BLaER1 (cell line): ENCODE measurements at regions not wholly inside any gene's neighbourhood (a gene's known extent, or its start where the extent isn't known, plus 50 kb on each side); places are given as distances from the start of the nearest gene placed in this dataset.

Experiments
- H3K27ac ChIP-seq: shearing (Covaris generic); formaldehyde crosslinking; 2 replicates; pipeline ENCODE4 v1.8.1; 2022
- H3K27me3 ChIP-seq: shearing (Covaris generic); formaldehyde crosslinking; 2 replicates; pipeline ENCODE4 v1.8.1; 2022
- H3K36me3 ChIP-seq: shearing (Covaris generic); formaldehyde crosslinking; 2 replicates; pipeline ENCODE4 v1.8.1; 2022
- H3K4me1 ChIP-seq: shearing (Covaris generic); formaldehyde crosslinking; 2 replicates; pipeline ENCODE4 v1.8.1; 2022
- H3K4me2 ChIP-seq: shearing (Covaris generic); formaldehyde crosslinking; 2 replicates; pipeline ENCODE4 v1.8.1; 2022
- H3K4me3 ChIP-seq: shearing (Covaris generic); formaldehyde crosslinking; 2 replicates; pipeline ENCODE4 v1.8.1; 2022
- H3K9ac ChIP-seq: shearing (Covaris generic); formaldehyde crosslinking; 2 replicates; pipeline ENCODE4 v1.8.1; 2022
- H3K9me3 ChIP-seq: shearing (Covaris generic); formaldehyde crosslinking; 2 replicates; pipeline ENCODE4 v1.8.1; 2022
- H4K20me1 ChIP-seq: shearing (Covaris generic); formaldehyde crosslinking; 2 replicates; pipeline ENCODE4 v1.8.1; 2022
- Cebpa-rat ChIP-seq: shearing (Covaris generic); IDR thresholded peaks from 2 replicates; pipeline ENCODE4 v1.8.1; 2022

DNA sequence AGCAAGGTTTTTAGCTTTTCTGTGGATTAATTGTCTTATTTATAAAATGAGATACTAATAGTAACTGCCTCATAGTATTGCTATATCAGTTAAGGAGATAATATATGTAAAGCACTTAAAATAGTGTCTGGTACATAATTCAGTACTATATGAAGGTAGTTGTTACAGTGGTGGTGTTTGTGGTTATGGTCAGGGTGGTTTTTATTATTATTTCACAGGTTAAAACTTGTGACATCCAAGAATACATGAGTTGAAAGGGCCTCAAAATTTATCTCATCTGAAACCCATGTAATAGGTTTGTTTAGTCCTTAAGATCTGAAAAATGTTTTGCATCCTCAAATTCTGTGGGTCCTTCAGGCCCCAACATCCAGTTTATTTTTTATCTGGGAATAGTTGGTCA is 369.5 kb upstream of the LRATD1 start:
- Histone ChIP-seq H3K4me3 (no peak overlapping the region), H3K4me1 (peaks cover 1% of the 10 kb centered on the region; the same call in 1 of the 2 replicates), H4K20me1 (no peaks in the 10 kb centered on the region), H3K27me3 (no peaks in the 10 kb centered on the region), H3K4me2 (no peak overlapping the region), H3K36me3 (no peaks in the 10 kb centered on the region), H3K27ac (no peak overlapping the region), H3K9me3 (no peaks in the 10 kb centered on the region), H3K9ac (no peak overlapping the region)
- TF ChIP-seq Cebpa-rat: no peak

DNA sequence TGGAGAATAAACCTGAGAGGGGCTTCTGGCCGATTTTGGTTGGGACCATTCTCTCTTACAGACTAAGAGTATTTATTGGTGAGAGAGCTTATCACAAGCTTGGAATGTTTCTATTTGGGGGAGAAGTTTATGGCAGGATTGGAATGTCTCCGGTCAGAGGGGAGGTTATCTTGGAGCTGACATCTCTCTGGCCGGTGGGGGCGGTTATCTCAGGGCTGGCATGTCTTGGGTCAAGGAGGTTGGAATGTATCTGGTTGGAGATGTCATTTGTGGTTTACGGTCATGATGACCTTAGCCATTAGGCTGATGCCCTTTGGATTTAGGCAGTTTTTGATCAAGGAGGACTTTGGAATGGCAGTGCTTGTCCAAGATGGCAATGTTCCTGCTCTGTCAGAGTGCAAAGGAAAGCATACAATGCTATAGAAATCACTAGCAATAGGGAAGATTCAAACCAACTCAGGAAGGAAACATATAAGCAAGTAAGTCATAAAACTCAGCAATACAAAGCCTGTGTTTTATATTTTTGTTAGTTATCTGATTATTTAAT is 362.4 kb upstream of the LRATD1 start:
- no peak overlapping the region for H3K4me3 ChIP-seq
- no peak overlapping the region for H3K4me2 ChIP-seq
- H3K27ac ChIP-seq: no peak overlapping the region
- H3K9me3 ChIP-seq: no peaks in the 10 kb centered on the region
- no peaks in the 10 kb centered on the region for H3K27me3 ChIP-seq
- no peak overlapping the region for H3K9ac ChIP-seq
- H3K36me3 ChIP-seq: no peaks in the 10 kb centered on the region
- TF ChIP-seq Cebpa-rat: no peak
- H4K20me1 ChIP-seq: no peaks in the 10 kb centered on the region
- H3K4me1 ChIP-seq: peaks cover 11% of the 10 kb centered on the region; the same call in 1 of the 2 replicates

DNA sequence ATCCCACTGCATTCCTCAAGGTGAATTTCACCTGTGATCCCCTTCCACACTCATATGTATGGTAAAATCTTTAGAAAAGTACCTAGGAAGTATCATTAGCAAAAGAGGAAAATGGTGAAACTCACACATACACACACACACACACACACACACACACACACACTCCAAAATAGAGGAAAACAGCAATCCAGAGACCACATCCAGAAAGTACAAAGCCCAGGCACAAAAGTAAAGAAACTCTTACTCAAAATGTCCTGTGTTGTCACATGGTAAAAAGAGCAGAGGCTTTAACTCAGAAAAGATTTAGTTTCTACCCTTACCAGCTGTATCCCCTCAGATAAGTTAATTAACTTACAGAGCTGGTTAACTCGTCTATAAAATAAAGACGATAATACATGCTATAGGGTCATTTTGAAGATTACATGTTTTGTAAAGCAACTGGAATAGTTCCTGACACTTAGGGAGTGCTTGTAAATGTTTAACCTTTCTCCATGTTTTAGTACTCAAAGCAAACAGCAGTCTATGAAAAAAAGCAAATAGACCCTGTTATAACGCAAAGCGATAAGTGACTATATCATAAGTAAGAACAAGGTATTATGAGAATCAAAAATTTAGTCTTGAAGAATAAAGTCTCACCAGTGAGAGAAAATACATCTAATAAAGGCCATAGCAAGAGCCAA is 360.0 kb upstream of the LRATD1 start:
- Histone ChIP-seq H3K27me3 (no peaks in the 10 kb centered on the region), H3K9ac (no peak overlapping the region), H3K27ac (no peak overlapping the region), H3K9me3 (no peaks in the 10 kb centered on the region), H4K20me1 (no peaks in the 10 kb centered on the region), H3K4me2 (no peak overlapping the region), H3K4me3 (no peak overlapping the region), H3K4me1 (peaks cover 11% of the 10 kb centered on the region; the same call in 1 of the 2 replicates), H3K36me3 (no peaks in the 10 kb centered on the region)
- TF ChIP-seq Cebpa-rat: no peak

DNA sequence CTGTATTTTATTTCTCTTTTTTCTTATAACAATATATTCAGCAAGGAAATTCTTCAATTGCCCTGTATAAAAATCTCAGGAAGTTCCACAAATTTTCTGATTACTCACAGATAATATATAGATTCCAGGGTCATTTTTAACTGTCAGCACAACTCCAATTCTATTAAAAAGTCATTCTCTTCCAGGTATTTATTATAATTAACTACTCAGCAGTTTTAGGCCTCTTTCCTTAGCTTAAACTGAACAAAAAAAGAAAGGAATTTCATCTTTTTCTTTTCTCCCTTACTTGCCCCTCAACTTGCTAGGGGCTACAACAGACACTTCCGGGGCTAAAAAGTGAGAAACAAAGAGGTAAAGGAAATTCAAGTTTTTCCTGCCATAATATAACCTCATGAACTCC is 358.9 kb upstream of the LRATD1 start:
- H3K4me3 ChIP-seq: no peak overlapping the region
- no peaks in the 10 kb centered on the region for H3K9me3 ChIP-seq
- peaks cover 4% of the 10 kb centered on the region; the same call in 1 of the 2 replicates for H3K4me1 ChIP-seq
- no peaks in the 10 kb centered on the region for H3K27me3 ChIP-seq
- no peaks in the 10 kb centered on the region for H4K20me1 ChIP-seq
- H3K27ac ChIP-seq: no peak overlapping the region
- TF ChIP-seq Cebpa-rat: no peak
- no peaks in the 10 kb centered on the region for H3K36me3 ChIP-seq
- no peak overlapping the region for H3K9ac ChIP-seq
- no peak overlapping the region for H3K4me2 ChIP-seq

DNA sequence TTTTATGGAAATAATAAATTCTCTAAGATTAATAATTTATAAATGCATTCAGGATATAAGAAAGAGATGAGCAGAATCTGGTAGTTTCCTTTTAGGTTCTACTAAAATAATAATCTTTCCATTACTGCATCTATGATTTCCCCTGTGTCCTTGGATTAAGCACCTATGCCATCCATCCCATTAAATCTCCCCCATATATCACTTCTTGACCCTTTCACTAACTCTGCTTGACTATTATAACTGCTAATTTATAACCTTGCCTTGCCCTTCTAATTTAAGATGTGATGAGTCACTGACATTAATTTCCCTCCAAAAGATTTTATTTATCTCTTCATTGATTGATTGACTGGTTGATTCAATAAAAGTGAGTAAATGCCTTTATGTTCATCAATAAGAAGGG is 348.3 kb upstream of the LRATD1 start:
- no peak for TF ChIP-seq Cebpa-rat
- H4K20me1 ChIP-seq: no peaks in the 10 kb centered on the region

DNA sequence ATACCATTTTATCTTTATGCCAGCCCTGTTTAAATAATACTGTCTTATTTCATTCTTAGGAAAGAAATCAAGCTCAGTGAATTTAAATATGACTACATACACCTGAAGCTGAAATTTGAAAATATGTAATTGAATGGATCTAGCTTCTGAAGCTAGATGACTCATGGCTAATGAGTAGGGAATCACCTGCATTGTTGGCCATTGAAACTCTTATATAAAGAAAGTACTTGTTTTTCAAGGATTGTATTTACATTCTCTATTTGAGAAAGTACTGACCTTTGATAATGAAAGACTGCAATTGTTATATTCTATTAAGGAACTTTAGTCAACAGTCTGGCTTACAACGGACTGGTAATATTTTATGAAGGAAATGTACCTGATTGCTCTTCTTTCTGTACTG is 346.7 kb upstream of the LRATD1 start:
- Histone ChIP-seq H3K9ac (no peak overlapping the region), H4K20me1 (no peaks in the 10 kb centered on the region), H3K9me3 (no peaks in the 10 kb centered on the region), H3K27ac (no peak overlapping the region), H3K4me2 (no peak overlapping the region), H3K4me3 (no peak overlapping the region), H3K4me1 (no peaks in the 10 kb centered on the region), H3K27me3 (no peaks in the 10 kb centered on the region), H3K36me3 (no peaks in the 10 kb centered on the region)
- TF ChIP-seq Cebpa-rat: no peak

More for the DNA sequence above, 348.3 kb upstream of the LRATD1 start:
- H3K27me3 ChIP-seq: no peaks in the 10 kb centered on the region
- no peak overlapping the region for H3K4me2 ChIP-seq
- H3K4me3 ChIP-seq: no peak overlapping the region
- no peaks in the 10 kb centered on the region for H3K36me3 ChIP-seq
- H3K9ac ChIP-seq: no peak overlapping the region
- no peaks in the 10 kb centered on the region for H3K4me1 ChIP-seq
- no peak overlapping the region for H3K27ac ChIP-seq
- H3K9me3 ChIP-seq: no peaks in the 10 kb centered on the region

DNA sequence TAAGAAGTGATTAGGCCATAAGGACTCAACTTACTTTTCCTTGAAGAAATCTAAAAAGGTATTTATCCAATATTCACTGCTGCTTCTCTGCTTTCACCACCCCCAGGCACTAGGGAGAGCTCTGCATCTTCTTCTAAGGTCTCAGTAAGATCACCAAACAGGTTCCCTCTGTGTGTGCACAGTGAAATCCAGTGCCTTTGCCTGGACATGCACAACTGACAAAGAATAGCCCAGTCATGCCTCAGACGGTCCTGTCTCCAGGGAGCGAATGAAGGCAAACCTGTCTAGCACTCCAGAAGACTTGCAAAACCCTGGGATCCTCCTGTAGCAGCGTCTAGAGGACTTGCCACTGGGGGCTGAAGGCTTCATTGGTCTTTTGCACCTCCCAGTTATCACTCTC is 344.5 kb upstream of the LRATD1 start:
- no peak for TF ChIP-seq Cebpa-rat
- Histone ChIP-seq H3K4me3 (no peak overlapping the region), H3K27ac (no peak overlapping the region), H3K36me3 (no peaks in the 10 kb centered on the region), H3K9me3 (no peaks in the 10 kb centered on the region), H3K4me2 (no peak overlapping the region), H3K9ac (no peak overlapping the region), H3K27me3 (no peaks in the 10 kb centered on the region), H3K4me1 (peaks cover 3% of the 10 kb centered on the region), H4K20me1 (no peaks in the 10 kb centered on the region)

DNA sequence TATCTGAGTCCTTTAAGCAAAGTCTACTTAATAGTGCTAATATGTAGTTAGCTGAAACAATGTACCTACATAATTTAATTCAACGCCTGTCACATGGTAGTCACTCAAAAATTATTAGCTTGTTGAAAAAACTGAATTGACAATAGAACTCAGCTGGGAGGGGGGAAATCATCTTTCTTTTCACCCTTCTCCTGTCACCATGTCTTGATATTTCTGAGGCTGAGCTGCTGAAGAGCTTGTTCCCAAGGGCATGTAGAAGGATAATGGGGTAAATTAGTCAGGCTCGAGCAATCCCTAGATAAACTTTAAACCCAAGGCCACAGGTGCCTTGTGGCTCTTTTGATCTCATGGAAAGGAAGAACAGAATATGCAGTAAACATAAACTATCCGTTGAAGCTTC is 339.6 kb upstream of the LRATD1 start:
- Histone ChIP-seq H3K27me3 (no peaks in the 10 kb centered on the region), H4K20me1 (no peaks in the 10 kb centered on the region), H3K4me1 (peaks cover 25% of the 10 kb centered on the region), H3K4me2 (peak overlapping the region; percentile 7; the same call in 1 of the 2 replicates), H3K27ac (no peak overlapping the region), H3K9ac (no peak overlapping the region), H3K36me3 (no peaks in the 10 kb centered on the region), H3K9me3 (no peaks in the 10 kb centered on the region), H3K4me3 (no peak overlapping the region)
- TF ChIP-seq Cebpa-rat: no peak

DNA sequence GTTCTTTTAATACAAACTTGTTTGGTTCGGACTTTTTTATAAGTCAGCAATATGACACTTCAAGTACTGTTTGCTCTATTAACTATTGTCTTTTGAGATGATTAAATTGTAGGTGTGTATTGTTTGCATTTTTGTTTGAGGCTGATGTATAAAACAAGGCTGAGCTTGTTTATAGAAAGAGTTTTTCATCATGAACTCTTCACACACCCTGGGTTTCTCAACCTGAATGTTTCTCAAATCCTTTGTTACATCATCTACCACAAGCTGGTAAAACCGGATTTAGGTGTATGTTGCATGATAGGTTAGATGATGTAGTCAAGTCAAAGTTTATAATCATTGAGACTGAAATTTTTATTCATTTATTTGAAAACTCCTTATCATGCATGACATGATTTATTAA is 335.2 kb upstream of the LRATD1 start:
- H3K27ac ChIP-seq: no peak overlapping the region
- no peak overlapping the region for H3K4me3 ChIP-seq
- no peak overlapping the region for H3K4me2 ChIP-seq
- no peaks in the 10 kb centered on the region for H3K9me3 ChIP-seq
- H3K9ac ChIP-seq: no peak overlapping the region
- no peaks in the 10 kb centered on the region for H3K27me3 ChIP-seq
- H3K36me3 ChIP-seq: no peaks in the 10 kb centered on the region
- H3K4me1 ChIP-seq: peaks cover 25% of the 10 kb centered on the region
- no peak for TF ChIP-seq Cebpa-rat
- H4K20me1 ChIP-seq: no peaks in the 10 kb centered on the region

DNA sequence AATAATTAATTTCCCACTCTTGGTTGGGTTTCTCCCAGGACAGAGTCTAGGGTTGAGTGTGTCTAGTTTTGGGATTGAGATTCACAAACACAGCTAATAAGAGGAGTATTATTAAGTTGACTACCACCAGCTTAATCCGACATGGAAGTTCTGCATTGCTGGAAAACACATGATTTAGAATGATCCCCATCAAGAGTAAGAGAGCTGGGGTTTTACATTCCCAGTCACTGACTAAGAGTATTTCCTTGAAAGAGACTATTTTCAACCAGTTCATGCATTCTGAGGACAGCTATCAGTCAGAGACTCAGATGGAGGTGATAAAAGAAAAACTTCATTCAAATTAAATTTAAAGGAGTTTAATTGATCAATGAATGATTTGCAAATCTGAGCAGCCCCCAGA is 334.6 kb upstream of the LRATD1 start:
- no peak for TF ChIP-seq Cebpa-rat
- Histone ChIP-seq H3K27me3 (no peaks in the 10 kb centered on the region), H3K9ac (no peak overlapping the region), H4K20me1 (no peaks in the 10 kb centered on the region), H3K9me3 (no peaks in the 10 kb centered on the region), H3K4me1 (peaks cover 24% of the 10 kb centered on the region), H3K4me2 (no peak overlapping the region), H3K27ac (no peak overlapping the region), H3K4me3 (no peak overlapping the region), H3K36me3 (no peaks in the 10 kb centered on the region)

DNA sequence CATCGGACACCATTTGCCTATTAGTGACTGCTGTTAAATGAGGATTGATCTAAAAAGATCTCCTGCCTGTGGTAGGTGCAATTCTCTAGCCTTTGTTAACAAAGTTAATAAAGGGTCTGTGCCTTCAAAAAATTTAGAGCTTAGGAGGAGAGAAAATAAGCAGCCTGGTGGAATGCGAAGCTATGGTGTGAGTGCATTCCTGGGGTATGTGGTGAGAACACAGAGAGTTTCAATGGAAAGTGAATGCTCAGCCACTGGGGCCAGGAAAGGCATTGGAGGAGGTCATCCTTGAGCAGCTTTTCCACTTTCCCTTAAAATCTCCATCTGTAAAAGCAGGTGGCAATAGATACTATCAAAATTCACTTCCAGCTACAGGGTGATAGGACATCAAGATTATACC is 331.2 kb upstream of the LRATD1 start:
- Histone ChIP-seq H3K9ac (no peak overlapping the region), H3K27me3 (no peaks in the 10 kb centered on the region), H3K4me1 (peaks cover 4% of the 10 kb centered on the region; the same call in 1 of the 2 replicates), H3K36me3 (no peaks in the 10 kb centered on the region), H3K27ac (no peak overlapping the region), H3K4me2 (no peak overlapping the region), H4K20me1 (no peaks in the 10 kb centered on the region), H3K4me3 (no peak overlapping the region), H3K9me3 (no peaks in the 10 kb centered on the region)
- TF ChIP-seq Cebpa-rat: no peak
